ENCODE measurements at regions not wholly inside any gene's neighbourhood (a gene's known extent, or its start where the extent isn't known, plus 50 kb on each side); places are given as distances from the start of the nearest gene placed in this dataset.
"Not testable (repeated sequence)": the region's sequence is repeated elsewhere in the genome, so short reads cannot be mapped to it uniquely, and the experiment has no call there.

DNA sequence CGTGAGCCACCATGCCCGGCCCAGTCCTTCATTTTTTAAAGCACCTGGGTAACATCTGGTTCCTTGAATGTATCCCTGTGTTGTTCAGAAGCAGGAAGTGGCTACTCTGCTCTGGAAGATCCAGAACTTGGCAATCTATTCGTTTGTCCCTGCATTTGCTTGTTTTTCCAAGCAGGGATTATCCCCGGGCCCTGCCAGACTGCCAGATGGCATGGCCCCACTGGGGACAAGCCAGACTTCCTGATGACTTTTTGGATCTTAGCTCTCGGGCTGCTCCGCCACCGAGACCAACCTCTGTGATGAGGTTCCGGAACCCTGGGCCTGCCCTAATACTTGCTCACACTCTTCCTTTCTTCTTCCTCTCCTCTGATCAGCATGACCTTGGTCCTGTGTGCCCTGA, 496.7 kb downstream of the TYW1 start:
- DNase-seq (ENCODE audit: low read depth): no peak
- TF ChIP-seq, protein P1, sequence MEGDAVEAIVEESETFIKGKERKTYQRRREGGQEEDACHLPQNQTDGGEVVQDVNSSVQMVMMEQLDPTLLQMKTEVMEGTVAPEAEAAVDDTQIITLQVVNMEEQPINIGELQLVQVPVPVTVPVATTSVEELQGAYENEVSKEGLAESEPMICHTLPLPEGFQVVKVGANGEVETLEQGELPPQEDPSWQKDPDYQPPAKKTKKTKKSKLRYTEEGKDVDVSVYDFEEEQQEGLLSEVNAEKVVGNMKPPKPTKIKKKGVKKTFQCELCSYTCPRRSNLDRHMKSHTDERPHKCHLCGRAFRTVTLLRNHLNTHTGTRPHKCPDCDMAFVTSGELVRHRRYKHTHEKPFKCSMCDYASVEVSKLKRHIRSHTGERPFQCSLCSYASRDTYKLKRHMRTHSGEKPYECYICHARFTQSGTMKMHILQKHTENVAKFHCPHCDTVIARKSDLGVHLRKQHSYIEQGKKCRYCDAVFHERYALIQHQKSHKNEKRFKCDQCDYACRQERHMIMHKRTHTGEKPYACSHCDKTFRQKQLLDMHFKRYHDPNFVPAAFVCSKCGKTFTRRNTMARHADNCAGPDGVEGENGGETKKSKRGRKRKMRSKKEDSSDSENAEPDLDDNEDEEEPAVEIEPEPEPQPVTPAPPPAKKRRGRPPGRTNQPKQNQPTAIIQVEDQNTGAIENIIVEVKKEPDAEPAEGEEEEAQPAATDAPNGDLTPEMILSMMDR (IDR thresholded peaks at IDR 0.05; ENCODE audit: control insufficient read depth, insufficient read depth, low read depth, low read length, missing control alignments): no peak
- H3K4me3 ChIP-seq (ENCODE audit: control insufficient read depth, low read depth, low read length): no peak overlapping the region

DNA sequence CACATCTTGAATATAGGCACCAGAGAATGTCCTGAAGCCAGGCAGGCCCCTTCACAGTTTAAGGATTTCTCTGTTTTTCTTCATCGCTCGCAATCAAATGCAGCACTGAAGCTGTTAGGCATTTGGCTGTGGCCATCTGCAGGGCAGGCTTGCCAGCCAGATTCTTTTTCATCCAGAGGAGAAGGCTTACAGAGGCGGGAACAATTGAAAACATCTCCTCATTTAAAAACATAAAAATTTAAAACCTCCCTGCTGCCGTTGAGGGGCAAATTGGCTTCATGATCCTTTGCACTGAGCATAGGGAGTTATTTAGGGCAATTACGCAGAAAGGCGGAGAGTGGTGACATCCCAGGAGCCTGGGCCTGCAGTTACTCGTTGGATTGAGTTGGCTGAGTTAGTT, 500.0 kb downstream of the TYW1 start:
- DNase-seq (ENCODE audit: low read depth): no peak
- TF ChIP-seq, protein P1 (IDR thresholded peaks at IDR 0.05; ENCODE audit: control insufficient read depth, insufficient read depth, low read depth, low read length, missing control alignments): no peak

DNA sequence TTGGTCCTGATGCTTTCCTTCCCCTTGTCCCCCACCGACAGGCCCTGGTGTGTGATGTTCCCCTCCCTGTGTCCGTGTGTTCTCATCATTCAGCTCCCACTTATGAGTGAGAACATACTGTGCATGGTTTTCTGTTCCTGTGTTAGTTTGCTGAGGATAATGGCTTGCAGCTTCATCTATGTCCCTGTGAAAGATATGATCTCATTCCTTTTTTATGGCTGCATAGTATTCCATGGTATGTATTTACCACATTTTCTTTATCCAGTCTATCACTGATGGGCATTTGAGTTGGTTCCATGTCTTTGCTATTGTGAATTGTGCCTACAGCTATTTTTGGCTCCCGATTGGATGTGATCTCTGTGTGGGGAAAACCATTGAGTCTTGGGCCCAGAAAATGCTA, 501.3 kb downstream of the TYW1 start:
- not testable (repeated sequence) for DNase-seq (ENCODE audit: low read depth); H3K4me3 ChIP-seq (ENCODE audit: control insufficient read depth, low read depth, low read length)

More for the DNA sequence above, 500.0 kb downstream of the TYW1 start:
- no peak overlapping the region for H3K4me3 ChIP-seq (ENCODE audit: control insufficient read depth, low read depth, low read length)

DNA sequence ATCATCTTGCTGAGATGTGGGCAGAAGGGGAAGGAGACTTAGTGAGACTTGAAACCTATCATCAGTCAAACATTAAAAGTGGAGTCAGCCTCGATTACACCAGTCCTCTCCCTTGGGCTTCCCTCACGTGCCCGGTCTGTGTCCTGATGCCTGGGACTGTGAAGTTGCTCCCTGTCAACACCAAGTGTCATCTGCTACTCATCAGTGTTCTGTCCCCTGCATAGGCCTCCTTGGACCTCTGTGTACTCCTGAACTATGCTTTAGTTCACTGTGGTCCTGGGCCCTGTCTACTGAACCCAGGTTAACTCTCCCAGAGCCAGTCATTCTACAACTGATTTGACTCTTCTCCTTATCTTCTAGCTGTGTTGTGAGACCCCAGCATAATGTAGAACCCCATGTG, 506.3 kb downstream of the TYW1 start:
- TF ChIP-seq, protein P1 (IDR thresholded peaks at IDR 0.05; ENCODE audit: control insufficient read depth, insufficient read depth, low read depth, low read length, missing control alignments): no peak
- DNase-seq (ENCODE audit: low read depth): no peak
- no peak overlapping the region for H3K4me3 ChIP-seq (ENCODE audit: control insufficient read depth, low read depth, low read length)

DNA sequence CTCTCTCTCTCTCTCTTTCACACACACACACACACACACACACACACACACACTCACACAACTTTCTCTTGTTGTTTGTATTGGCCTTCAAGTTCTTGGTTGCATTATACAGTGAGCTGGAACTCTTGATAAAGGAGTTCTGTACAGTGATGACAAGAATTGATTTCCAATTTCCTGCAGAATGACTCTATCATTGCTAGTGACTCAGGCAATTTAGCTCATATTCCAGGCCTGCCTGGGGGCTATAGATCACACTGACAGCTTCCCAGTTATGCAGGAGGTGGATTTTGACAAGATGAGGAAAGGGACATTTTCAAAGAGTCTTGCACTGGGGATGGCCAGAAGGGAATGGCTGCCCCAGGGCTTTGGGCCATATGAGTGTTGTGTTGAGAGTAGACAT, 508.8 kb downstream of the TYW1 start:
- H3K4me3 ChIP-seq (ENCODE audit: control insufficient read depth, low read depth, low read length): no peak overlapping the region
- TF ChIP-seq, protein P1 (IDR thresholded peaks at IDR 0.05; ENCODE audit: control insufficient read depth, insufficient read depth, low read depth, low read length, missing control alignments): no peak
- no peak for DNase-seq (ENCODE audit: low read depth)

DNA sequence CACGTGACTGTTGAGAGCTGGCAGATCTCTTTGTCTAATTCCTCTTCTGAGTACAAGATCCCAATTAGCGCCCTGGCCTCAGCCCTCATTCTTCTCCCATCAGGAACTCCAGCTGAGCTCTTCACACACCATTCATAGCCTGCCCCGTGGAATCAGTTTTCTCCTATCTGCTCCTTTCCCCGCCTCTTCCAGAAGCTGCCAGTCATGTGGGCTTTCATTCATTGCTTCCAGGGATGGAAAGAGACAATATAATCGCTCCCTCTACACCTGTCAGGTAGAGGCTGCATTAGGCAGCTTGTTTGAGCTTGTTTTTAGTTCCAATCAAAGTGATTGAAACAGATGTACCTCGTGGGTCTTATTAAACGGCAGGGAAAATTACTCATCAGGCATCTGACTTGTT, 515.8 kb downstream of the TYW1 start:
- no peak overlapping the region for H3K4me3 ChIP-seq (ENCODE audit: control insufficient read depth, low read depth, low read length)
- DNase-seq (ENCODE audit: low read depth): no peak
- TF ChIP-seq, protein P1 (IDR thresholded peaks at IDR 0.05; ENCODE audit: control insufficient read depth, insufficient read depth, low read depth, low read length, missing control alignments): no peak

DNA sequence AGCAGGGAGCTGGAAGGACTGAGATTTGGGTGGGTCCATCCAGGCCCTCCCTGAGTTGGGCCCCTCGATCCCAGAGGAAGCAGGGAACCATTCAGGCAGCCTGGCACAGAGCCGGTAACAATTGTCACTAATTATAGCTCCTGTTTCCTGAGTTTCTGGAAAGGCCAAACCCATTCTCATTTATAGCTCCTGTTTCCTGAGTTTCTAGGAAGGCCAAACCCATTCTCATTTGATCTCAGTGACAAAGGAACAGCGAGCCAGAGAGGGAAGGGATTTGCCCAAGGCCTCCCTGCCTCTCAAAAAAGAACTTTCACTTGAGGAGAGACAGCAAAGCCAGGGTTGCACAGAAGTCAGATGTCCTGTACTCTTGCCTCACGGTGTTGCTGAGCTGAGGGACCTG, 521.9 kb downstream of the TYW1 start:
- no peak for DNase-seq (ENCODE audit: low read depth)
- TF ChIP-seq, protein P1 (IDR thresholded peaks at IDR 0.05; ENCODE audit: control insufficient read depth, insufficient read depth, low read depth, low read length, missing control alignments): no peak
- no peak overlapping the region for H3K4me3 ChIP-seq (ENCODE audit: control insufficient read depth, low read depth, low read length)
